ENCODE measurements at regions not wholly inside any gene's neighbourhood (a gene's known extent, or its start where the extent isn't known, plus 50 kb on each side); places are given as distances from the start of the nearest gene placed in this dataset.
"Not testable (repeated sequence)": the region's sequence is repeated elsewhere in the genome, so short reads cannot be mapped to it uniquely, and the experiment has no call there.

DNA sequence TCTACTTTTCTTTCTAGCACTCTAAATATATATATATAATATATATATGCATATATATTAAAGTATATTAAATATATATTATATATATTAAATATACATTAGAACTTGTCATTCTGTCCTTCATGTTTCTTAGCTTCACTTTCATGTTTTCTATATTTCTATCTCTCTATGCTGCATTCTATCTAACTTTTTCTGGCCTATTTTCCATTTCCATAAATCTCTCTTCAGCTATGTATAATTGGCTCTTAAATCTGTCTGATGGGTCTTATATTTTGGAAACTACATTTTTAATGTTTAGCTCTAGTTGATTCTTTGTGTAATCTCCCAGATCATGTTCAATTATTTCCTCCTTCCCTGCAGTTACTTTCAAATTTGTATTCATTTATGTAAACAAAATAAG, 72.2 kb downstream of the MTNR1B start:
- H3K4me1 ChIP-seq (replicated peaks in 1 of 2; ENCODE audit: control insufficient read depth in 2 of 2, insufficient read depth in 2 of 2, low read length in 2 of 2) = no peaks in the 10 kb centered on the region
- no peak overlapping the region for H3K4me2 ChIP-seq (ENCODE audit: insufficient read depth, low read length)
- DNase-seq (ENCODE audit: extremely low read depth in 1 of 4, low spot score in 3 of 4) (no peak), ATAC-seq (no peak), FAIRE-seq (no peak)
- ChIA-PET POLR2A (no interaction called here), CTCF (ENCODE audit: low intra/inter-chr PET ratio) (no interaction called here)
- no peak for TF ChIP-seq CHD1 (IDR thresholded peaks at IDR 0.05; ENCODE audit: low read length)
- no peaks in the 10 kb centered on the region for H3K36me3 ChIP-seq (ENCODE audit: control insufficient read depth, insufficient read depth, low read length)
- no peaks in the 10 kb centered on the region for H3K79me2 ChIP-seq (ENCODE audit: control insufficient read depth, insufficient read depth, low read length)
- in situ Hi-C loops (cut with MboI) (no loop called here), intact Hi-C loops (cut with micrococcal nuclease) (no loop called here)
- H3K27ac ChIP-seq (ENCODE audit: extremely low read depth, low read depth, low read length) = no peak overlapping the region
- no peaks in the 10 kb centered on the region for H3K9me1 ChIP-seq (ENCODE audit: control insufficient read depth, insufficient read depth, low read length)
- H3K9ac ChIP-seq (ENCODE audit: insufficient read depth in 1 of 2, low read depth in 2 of 2, low read length in 2 of 2) = no peak overlapping the region
- H3K4me3 ChIP-seq = no peak overlapping the region
- H2AFZ ChIP-seq (ENCODE audit: low read depth, low read length) = no peak overlapping the region
- BruUV-seq (replicated peaks) = no TSS peak
- H4K20me1 ChIP-seq (replicated peaks; ENCODE audit: control insufficient read depth, insufficient read depth, low read length) = no peaks in the 10 kb centered on the region
- no peaks in the 10 kb centered on the region for H3K27me3 ChIP-seq (ENCODE audit: control insufficient read depth in 2 of 2, insufficient read depth in 2 of 2, low read length in 2 of 2)
- no peaks in the 10 kb centered on the region for H3K9me3 ChIP-seq (replicated peaks; ENCODE audit: control insufficient read depth, insufficient read depth, low read depth, low read length)

DNA sequence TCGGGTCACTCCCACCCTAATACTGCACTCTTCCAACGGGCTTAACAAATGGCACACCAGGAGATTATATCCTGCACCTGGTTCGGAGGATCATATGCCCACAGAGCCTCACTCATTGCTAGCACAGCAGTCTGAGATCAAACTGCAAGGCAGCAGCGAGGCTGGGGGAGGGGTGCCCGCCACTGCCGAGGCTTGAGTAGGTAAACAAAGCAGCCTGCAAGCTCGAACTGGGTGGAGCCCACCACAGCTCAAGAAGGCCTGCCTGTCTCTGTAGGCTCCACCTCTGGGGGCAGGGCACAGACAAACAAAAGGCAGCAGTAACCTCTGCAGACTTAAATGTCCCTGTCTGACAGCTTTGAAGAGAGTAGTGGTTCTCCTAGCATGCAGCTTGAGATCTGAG, 73.7 kb downstream of the MTNR1B start:
- H4K20me1 ChIP-seq (replicated peaks; ENCODE audit: control insufficient read depth, insufficient read depth, low read length) = not testable (repeated sequence)

More for the DNA sequence above, 73.7 kb downstream of the MTNR1B start:
- CTCF ChIA-PET (ENCODE audit: low intra/inter-chr PET ratio); H3K4me3 ChIP-seq; H3K79me2 ChIP-seq (ENCODE audit: control insufficient read depth, insufficient read depth, low read length); intact Hi-C loops (cut with micrococcal nuclease); H3K27ac ChIP-seq (ENCODE audit: extremely low read depth, low read depth, low read length); FAIRE-seq; H2AFZ ChIP-seq (ENCODE audit: low read depth, low read length); H3K4me2 ChIP-seq (ENCODE audit: insufficient read depth, low read length); H3K9ac ChIP-seq (ENCODE audit: insufficient read depth in 1 of 2, low read depth in 2 of 2, low read length in 2 of 2); DNase-seq (ENCODE audit: extremely low read depth in 1 of 4, low spot score in 3 of 4); BruUV-seq (replicated peaks); H3K36me3 ChIP-seq (ENCODE audit: control insufficient read depth, insufficient read depth, low read length); H3K27me3 ChIP-seq (ENCODE audit: control insufficient read depth in 2 of 2, insufficient read depth in 2 of 2, low read length in 2 of 2); POLR2A ChIA-PET; ATAC-seq; in situ Hi-C loops (cut with MboI); H3K9me1 ChIP-seq (ENCODE audit: control insufficient read depth, insufficient read depth, low read length); H3K4me1 ChIP-seq (replicated peaks in 1 of 2; ENCODE audit: control insufficient read depth in 2 of 2, insufficient read depth in 2 of 2, low read length in 2 of 2); H3K9me3 ChIP-seq (replicated peaks; ENCODE audit: control insufficient read depth, insufficient read depth, low read depth, low read length): not testable (repeated sequence)
- 2% methylated on average over 6 of the region's 7 CpGs for WGBS (ENCODE audit: insufficient coverage, low coverage, missing lambda C conversion rate)
